Skeletal muscle tissue (tissue), 3 donors: ENCODE measurements at regions not wholly inside any gene's neighbourhood (a gene's known extent, or its start where the extent isn't known, plus 50 kb on each side); places are given as distances from the start of the nearest gene placed in this dataset.
"Not testable (repeated sequence)": the region's sequence is repeated elsewhere in the genome, so short reads cannot be mapped to it uniquely, and the experiment has no call there.

ENCODE experiments used
- H3K27ac ChIP-seq: one replicate; pipeline ENCODE4 v1.7.0; 2013; ENCODE audit warnings: mild to moderate bottlenecking, low read depth, low read length, inconsistent platforms
- H3K27me3 ChIP-seq, 3 donors: one replicate each; pipeline ENCODE4 v1.7.0; 2013; ENCODE audit warnings: low read length in 3 of 3; ENCODE audit not compliant: control insufficient read depth in 3 of 3, insufficient read depth in 3 of 3
- H3K36me3 ChIP-seq, 3 donors: one replicate each; pipeline ENCODE4 v1.7.0; 2013; ENCODE audit warnings: low read length in 3 of 3; ENCODE audit not compliant: control insufficient read depth in 3 of 3, insufficient read depth in 3 of 3
- H3K4me1 ChIP-seq, 3 donors: one replicate each; pipeline ENCODE4 v1.7.0; 2013; ENCODE audit warnings: low read length in 3 of 3, mild to moderate bottlenecking in 3 of 3; ENCODE audit not compliant: control insufficient read depth in 3 of 3, insufficient read depth in 3 of 3
- H3K4me3 ChIP-seq, 3 donors: one replicate each; pipeline ENCODE4 v1.7.0; 2013; ENCODE audit warnings: low read length in 3 of 3
- H3K9ac ChIP-seq, 3 donors: one replicate each; pipeline ENCODE4 v1.7.0; 2013; ENCODE audit warnings: low read length in 3 of 3, mild to moderate bottlenecking in 3 of 3, moderate library complexity in 2 of 3, low read depth in 1 of 3
- H3K9me3 ChIP-seq, 3 donors: one replicate each; pipeline ENCODE4 v1.7.0; 2013; ENCODE audit warnings: low read length in 3 of 3; ENCODE audit not compliant: control insufficient read depth in 3 of 3
- donor health status: Osteomylitis.

DNA sequence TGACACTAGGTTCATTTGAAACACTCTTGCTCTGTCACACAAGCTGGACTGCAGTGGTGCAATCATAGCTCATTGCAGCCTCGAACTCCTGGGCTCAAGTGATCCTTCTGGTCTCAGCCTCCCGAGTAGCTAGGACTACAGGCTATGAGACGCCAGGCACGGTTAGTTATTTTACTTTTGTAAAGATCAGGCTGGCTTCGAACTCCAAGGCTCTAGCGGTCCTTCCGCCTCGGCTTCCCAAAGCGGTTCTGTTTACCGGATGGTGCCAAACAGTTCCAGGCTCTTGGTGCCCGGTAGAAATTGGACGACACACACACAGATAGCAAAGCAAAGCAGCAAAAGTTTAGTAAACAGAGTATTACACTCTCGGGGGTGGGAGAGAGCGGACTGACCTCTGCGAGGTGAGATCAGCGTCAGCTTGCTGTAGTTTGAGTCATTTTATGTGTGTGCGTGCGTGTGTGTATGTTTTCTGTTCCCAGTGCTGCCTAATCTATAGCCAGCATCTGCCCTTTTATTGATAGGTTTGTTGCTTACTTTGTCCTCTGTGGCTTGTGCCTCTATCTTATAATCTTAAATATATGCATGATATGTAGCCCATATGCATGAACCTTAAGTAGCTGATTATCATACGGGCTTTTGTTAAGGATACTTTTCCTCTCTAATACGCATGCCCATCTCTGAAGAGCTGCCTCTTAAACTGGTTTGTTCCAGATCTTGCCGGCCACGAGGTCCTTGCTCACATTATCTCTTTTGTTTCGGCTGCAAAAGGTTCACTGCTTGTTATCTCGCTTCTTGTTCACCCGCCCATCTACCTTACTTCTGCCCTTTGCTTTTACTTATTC, 75.2 kb downstream of the OR2B2 start:
- H3K27ac ChIP-seq = peak overlapping the region; percentile 92
- no peaks in the 10 kb centered on the region for H3K9me3 ChIP-seq
- H3K27me3 ChIP-seq = peaks cover 0 to 2% (median 0%) of the 10 kb centered on the region in 3 donors
- peak overlapping the region; percentile 86 to 91 (median 90) for H3K9ac ChIP-seq
- peaks cover 21 to 30% (median 21%) of the 10 kb centered on the region in 3 donors for H3K4me1 ChIP-seq
- H3K36me3 ChIP-seq = peaks cover 0 to 7% (median 0%) of the 10 kb centered on the region in 3 donors
- peak overlapping the region; percentile 91 to 98 (median 95) for H3K4me3 ChIP-seq

- Histone ChIP-seq H3K4me1 (peaks cover 21 to 30% (median 21%) of the 10 kb centered on the region in 3 donors), H3K4me3 (peak overlapping the region; percentile 91 to 98 (median 95)), H3K9ac (peak overlapping the region; percentile 86 to 91 (median 90)), H3K27ac (peak overlapping the region; percentile 92), H3K36me3 (peaks cover 0 to 4% (median 0%) of the 10 kb centered on the region in 3 donors), H3K9me3 (no peaks in the 10 kb centered on the region), H3K27me3 (peaks cover 0 to 2% (median 0%) of the 10 kb centered on the region in 3 donors)
Observed at GRCh38 chr6:27836141-27836782, 75.9 kb downstream of the OR2B2 start.

DNA sequence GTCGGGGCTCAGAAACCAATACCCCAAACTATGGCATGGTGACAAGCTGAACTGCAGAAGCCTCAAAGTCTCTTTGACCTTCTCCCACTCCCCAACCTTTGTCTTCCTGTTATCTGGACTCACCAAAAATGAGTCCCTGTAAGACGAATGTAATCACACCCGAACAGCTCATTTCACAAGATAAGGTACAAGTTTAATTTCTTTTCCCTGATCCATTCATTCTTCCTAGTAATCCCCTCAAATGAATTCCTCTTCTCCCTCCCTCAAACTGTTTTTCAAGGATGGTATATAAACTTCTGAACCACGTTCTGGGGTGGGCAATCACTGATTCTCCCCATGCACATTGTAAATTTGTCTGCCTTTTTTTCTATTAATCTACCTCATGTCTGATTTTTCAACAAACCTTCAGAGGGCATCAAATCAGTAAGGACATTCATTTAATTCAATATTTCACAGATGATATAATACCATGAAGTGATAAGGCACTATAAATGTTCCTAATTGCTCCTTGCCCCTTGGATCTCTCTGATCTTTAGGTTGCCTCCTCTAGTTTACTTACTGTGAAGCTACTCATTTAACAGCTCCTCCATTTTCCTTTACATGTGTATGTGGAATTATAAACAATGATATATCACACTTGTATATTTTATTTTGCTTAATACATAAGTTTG, 77.2 kb downstream of the OR2B2 start:
- no peak overlapping the region for H3K27ac ChIP-seq
- peaks cover 0 to 6% (median 0%) of the 10 kb centered on the region in 3 donors for H3K27me3 ChIP-seq
- no peak overlapping the region for H3K9ac ChIP-seq
- peaks cover 21 to 30% (median 21%) of the 10 kb centered on the region in 3 donors for H3K4me1 ChIP-seq
- H3K9me3 ChIP-seq = no peaks in the 10 kb centered on the region
- H3K4me3 ChIP-seq = no peak overlapping the region
- peaks cover 0 to 4% (median 0%) of the 10 kb centered on the region in 3 donors for H3K36me3 ChIP-seq

DNA sequence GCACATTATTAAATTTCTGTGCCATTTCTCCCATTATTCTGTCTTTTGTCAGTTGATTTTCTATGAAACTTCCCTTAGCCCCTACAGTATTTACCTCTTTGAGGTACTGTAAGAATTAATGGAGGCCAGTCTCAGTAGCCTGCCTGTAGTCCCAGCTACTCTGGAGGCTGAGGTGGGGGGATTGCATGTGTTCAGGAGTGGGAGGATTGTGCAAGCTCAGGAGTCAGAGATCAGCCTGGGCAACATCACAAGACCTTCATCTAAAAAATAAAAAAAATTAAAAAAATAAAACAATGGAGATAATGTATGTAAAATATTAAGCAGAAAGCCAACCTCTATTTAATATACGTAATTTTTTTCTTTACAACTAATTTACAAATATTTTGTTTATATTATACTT, 77.8 kb downstream of the OR2B2 start:
- H3K27ac ChIP-seq = no peak overlapping the region
- H3K9me3 ChIP-seq = no peaks in the 10 kb centered on the region
- no peak overlapping the region for H3K4me3 ChIP-seq
- H3K36me3 ChIP-seq = peaks cover 0 to 4% (median 0%) of the 10 kb centered on the region in 3 donors
- H3K4me1 ChIP-seq = peaks cover 15 to 25% (median 18%) of the 10 kb centered on the region in 3 donors
- peaks cover 0 to 6% (median 0%) of the 10 kb centered on the region in 3 donors for H3K27me3 ChIP-seq
- no peak overlapping the region for H3K9ac ChIP-seq

DNA sequence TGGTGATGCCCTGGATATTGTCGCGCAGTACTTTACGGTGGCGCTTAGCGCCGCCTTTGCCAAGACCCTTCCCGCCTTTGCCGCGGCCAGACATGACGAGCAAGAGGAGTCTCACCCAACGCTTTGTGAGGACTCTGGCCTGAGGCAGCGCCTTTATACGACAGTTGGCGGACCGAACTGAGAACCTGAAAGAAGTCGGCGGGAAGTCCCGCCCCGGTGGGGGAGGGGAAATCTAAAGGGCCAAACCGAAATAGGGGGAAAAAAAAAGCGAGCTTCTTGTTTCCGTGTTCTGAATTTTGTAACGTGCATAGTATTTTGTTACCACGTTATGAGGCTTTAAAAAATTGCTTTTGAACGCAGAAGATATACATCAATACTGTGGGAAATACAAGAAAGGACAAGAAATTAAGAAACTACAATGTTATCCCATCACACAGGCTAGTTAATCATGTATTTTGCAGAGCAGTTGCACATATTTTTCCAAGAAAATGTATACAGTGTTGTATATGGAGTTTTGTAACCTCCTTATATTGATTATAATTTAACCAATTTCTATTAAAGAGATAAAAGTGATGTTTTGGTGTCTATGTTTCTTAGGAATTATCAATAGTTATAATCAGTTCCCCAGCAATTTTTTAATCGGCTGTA, 80.6 kb downstream of the OR2B2 start:
- Histone ChIP-seq H3K4me3 (peak overlapping the region in 2 of 3 donors; percentile 35 to 62), H3K27ac (peak overlapping the region; percentile 60)
- not testable (repeated sequence) for H3K9ac ChIP-seq, H3K36me3 ChIP-seq, H3K9me3 ChIP-seq, H3K4me1 ChIP-seq, H3K27me3 ChIP-seq

DNA sequence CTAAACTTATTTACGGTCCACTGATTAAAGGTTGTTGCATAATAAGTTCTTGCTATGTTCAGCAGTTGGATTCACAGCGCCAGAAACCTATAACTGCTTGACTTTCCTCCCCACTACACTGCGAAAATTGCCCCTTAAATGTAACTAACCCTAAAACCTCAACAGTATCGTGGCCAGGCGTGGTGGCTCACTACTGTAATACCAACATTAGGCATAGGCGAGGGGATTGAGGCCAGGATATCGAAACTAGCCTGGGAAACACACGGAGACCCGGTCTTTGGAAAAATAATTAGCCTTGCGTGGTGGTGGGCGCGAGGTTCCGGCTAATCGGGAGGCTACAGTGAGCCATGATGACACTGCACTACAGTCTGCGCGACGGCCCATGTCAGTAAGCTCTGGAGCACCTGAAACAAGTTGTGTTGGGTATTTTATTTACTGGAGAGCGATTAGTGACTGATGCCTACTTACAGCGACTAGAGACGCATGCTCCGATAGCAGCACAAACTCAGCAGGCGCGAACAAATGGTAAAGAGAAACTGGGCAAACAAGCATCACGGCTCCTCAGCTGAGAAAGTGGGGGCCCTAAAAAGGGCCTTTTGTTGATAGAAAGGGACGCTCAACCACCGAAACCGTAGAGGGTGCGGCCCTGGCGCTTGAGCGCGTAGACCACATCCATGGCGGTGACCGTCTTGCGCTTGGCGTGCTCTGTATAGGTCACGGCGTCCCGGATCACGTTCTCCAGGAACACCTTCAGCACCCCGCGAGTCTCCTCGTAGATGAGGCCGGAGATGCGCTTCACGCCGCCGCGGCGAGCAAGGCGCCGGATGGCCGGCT, 81.4 kb downstream of the OR2B2 start:
- H3K36me3 ChIP-seq, H3K27me3 ChIP-seq, H3K4me1 ChIP-seq, H3K9me3 ChIP-seq: not testable (repeated sequence)
- Histone ChIP-seq H3K4me3 (peak overlapping the region; percentile 55 to 72 (median 63)), H3K27ac (peak overlapping the region; percentile 60), H3K9ac (peak overlapping the region in 2 of 3 donors; percentile 59 to 60)

DNA sequence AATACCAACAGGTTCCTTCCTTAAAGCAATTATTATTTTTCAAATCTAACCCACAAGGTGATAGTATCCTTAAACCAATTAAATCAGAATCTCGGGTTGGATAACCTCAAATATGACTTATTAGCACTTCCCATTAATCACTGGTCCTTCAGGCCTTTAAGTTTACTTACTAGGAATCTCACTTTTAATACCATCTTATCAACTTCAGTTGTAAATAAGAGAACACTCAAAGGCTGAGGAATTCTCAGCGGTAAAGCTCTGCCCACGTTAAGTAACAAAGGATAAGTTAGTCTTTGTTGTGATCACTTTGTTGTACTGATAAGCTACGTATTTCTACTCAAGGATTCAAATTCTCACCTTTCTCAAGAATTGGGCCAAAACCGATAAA, 82.0 kb downstream of the OR2B2 start:
- Histone ChIP-seq H3K9ac (no peak overlapping the region), H3K4me1 (no peaks in the 10 kb centered on the region), H3K27ac (peak overlapping the region; percentile 60), H3K27me3 (peaks cover 0 to 6% (median 1%) of the 10 kb centered on the region in 3 donors), H3K4me3 (peak overlapping the region in 1 of 3 donors; percentile 72), H3K36me3 (no peaks in the 10 kb centered on the region), H3K9me3 (no peaks in the 10 kb centered on the region)

DNA sequence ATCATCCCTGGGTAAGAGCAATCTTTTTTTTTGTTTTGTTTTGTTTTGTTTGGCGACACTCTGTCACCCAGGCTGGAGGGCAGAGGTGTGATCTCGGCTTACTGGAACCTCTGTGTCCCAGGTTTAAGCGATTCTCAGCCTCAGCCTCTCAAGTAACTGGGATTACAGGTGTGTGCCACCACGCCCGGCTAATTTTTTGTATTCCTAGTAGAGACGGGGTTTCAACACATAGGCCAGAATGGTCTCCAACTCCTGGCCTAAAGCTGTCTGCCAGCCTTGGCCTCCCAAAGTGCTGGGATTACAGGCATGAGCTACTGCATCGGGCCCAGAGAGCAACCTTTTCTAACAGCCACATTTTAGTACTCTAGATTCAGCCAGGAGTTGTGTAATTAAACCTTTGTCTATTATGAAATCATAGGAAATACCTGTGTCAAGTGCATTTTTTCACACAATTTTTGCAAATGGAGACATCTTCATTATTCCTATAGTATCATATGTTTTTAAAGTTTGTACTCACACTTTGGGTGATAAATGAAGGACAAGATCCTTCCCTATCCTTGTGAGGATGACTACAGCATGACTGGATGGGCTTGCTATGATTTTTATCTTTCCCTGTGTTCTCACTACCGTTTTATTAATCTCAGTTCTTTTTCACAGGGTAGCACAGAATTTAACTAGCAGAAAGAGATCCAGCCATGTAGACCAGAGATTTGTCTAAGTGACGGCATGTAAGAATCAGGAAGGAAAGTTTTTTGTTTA, 82.6 kb downstream of the OR2B2 start:
- Histone ChIP-seq H3K4me1 (no peaks in the 10 kb centered on the region), H3K36me3 (no peaks in the 10 kb centered on the region), H3K27me3 (peaks cover 0 to 6% (median 6%) of the 10 kb centered on the region in 3 donors), H3K27ac (no peak overlapping the region), H3K9ac (no peak overlapping the region), H3K9me3 (no peaks in the 10 kb centered on the region), H3K4me3 (no peak overlapping the region)
